ENCODE measurements at regions not wholly inside any gene's neighbourhood (a gene's known extent, or its start where the extent isn't known, plus 50 kb on each side); places are given as distances from the start of the nearest gene placed in this dataset.

- no peak overlapping the region for H3K27ac ChIP-seq (ENCODE audit: low read length, poor library complexity, severe bottlenecking)
- H4K8ac ChIP-seq (ENCODE audit: low read length) = no peak overlapping the region
- H2AFZ ChIP-seq (ENCODE audit: low read depth, low read length) = no peak overlapping the region
- peaks cover 0 to 10% of the 10 kb centered on the region in 2 experiments for H3K27me3 ChIP-seq (ENCODE audit: control insufficient read depth in 1 of 2, insufficient read depth in 1 of 2, low read length in 2 of 2)
- no peaks in the 10 kb centered on the region for H3K36me3 ChIP-seq (ENCODE audit: control insufficient read depth in 1 of 2, insufficient read depth in 2 of 2, low read depth in 1 of 2, low read length in 2 of 2)
- no peak overlapping the region for H3K4me3 ChIP-seq (ENCODE audit: insufficient read depth in 1 of 2, low read depth in 1 of 2, low read length in 2 of 2)
- no peaks in the 10 kb centered on the region for H3K4me1 ChIP-seq (ENCODE audit: control insufficient read depth, insufficient read depth, low read depth, low read length)
- H3K4me2 ChIP-seq (ENCODE audit: low read length, poor library complexity, severe bottlenecking) = no peak overlapping the region
- no peaks in the 10 kb centered on the region for H3K79me1 ChIP-seq (replicated peaks; ENCODE audit: low read length, poor library complexity, severe bottlenecking)
- peak; percentile 97 for DNase-seq
- H4K91ac ChIP-seq (ENCODE audit: low read length) = no peak overlapping the region
- H3K9ac ChIP-seq (ENCODE audit: low read length) = no peak overlapping the region
- H3K14ac ChIP-seq (ENCODE audit: low read length in 2 of 2) = no peak overlapping the region
- H2BK5ac ChIP-seq (ENCODE audit: low read depth, low read length, poor library complexity, severe bottlenecking) = no peak overlapping the region
- H2AK5ac ChIP-seq (ENCODE audit: low read length, severe bottlenecking) = no peak overlapping the region
- no peak overlapping the region for H2BK120ac ChIP-seq (ENCODE audit: low read depth, low read length)
- no peak overlapping the region for H2BK12ac ChIP-seq (ENCODE audit: low read length in 2 of 2)
- H3K9me3 ChIP-seq (ENCODE audit: control insufficient read depth, low read length) = no peaks in the 10 kb centered on the region
- WGBS = 0% methylated on average over 1 of the region's 1 CpG
- no peak overlapping the region for H3K23ac ChIP-seq (ENCODE audit: low read length in 2 of 2)
- H3K18ac ChIP-seq (ENCODE audit: low read depth in 1 of 2, low read length in 2 of 2) = no peak overlapping the region
- no peak overlapping the region for H3K4ac ChIP-seq (ENCODE audit: low read depth in 1 of 2, low read length in 2 of 2)
- H2BK15ac ChIP-seq (ENCODE audit: low read depth, poor library complexity, severe bottlenecking) = no peak overlapping the region
Measured at GRCh38 chr2:187982668-187983067, 309.0 kb upstream of the GULP1 start.

- Histone ChIP-seq H3K27ac (ENCODE audit: low read length, poor library complexity, severe bottlenecking) (no peak overlapping the region), H3K4ac (ENCODE audit: low read depth in 1 of 2, low read length in 2 of 2) (no peak overlapping the region), H3K9me3 (ENCODE audit: control insufficient read depth, low read length) (no peaks in the 10 kb centered on the region), H2BK5ac (ENCODE audit: low read depth, low read length, poor library complexity, severe bottlenecking) (no peak overlapping the region), H2AFZ (ENCODE audit: low read depth, low read length) (no peak overlapping the region), H3K36me3 (ENCODE audit: control insufficient read depth in 1 of 2, insufficient read depth in 2 of 2, low read depth in 1 of 2, low read length in 2 of 2) (no peaks in the 10 kb centered on the region), H3K14ac (ENCODE audit: low read length in 2 of 2) (no peak overlapping the region), H2BK15ac (ENCODE audit: low read depth, poor library complexity, severe bottlenecking) (no peak overlapping the region), H3K23ac (ENCODE audit: low read length in 2 of 2) (no peak overlapping the region), H4K8ac (ENCODE audit: low read length) (no peak overlapping the region), H3K9ac (ENCODE audit: low read length) (no peak overlapping the region), H3K27me3 (ENCODE audit: control insufficient read depth in 1 of 2, insufficient read depth in 1 of 2, low read length in 2 of 2) (peaks cover 0 to 10% of the 10 kb centered on the region in 2 experiments), H3K4me1 (ENCODE audit: control insufficient read depth, insufficient read depth, low read depth, low read length) (no peaks in the 10 kb centered on the region), H3K79me1 (replicated peaks; ENCODE audit: low read length, poor library complexity, severe bottlenecking) (no peaks in the 10 kb centered on the region), H3K18ac (ENCODE audit: low read depth in 1 of 2, low read length in 2 of 2) (no peak overlapping the region), H4K91ac (ENCODE audit: low read length) (no peak overlapping the region), H2AK5ac (ENCODE audit: low read length, severe bottlenecking) (no peak overlapping the region), H2BK12ac (ENCODE audit: low read length in 2 of 2) (no peak overlapping the region), H2BK120ac (ENCODE audit: low read depth, low read length) (no peak overlapping the region), H3K4me3 (ENCODE audit: insufficient read depth in 1 of 2, low read depth in 1 of 2, low read length in 2 of 2) (no peak overlapping the region), H3K4me2 (ENCODE audit: low read length, poor library complexity, severe bottlenecking) (no peak overlapping the region)
- DNase-seq = no peak
- 100% methylated on average over 1 of the region's 2 CpGs for WGBS
Measured at GRCh38 chr2:187985195-187985594, 306.5 kb upstream of the GULP1 start.

- no peak overlapping the region for H2AFZ ChIP-seq (ENCODE audit: low read depth, low read length)
- no peak overlapping the region for H3K4me3 ChIP-seq (ENCODE audit: insufficient read depth in 1 of 2, low read depth in 1 of 2, low read length in 2 of 2)
- WGBS = 71% methylated on average over 1 of the region's 4 CpGs
- no peak overlapping the region for H2BK120ac ChIP-seq (ENCODE audit: low read depth, low read length)
- no peak overlapping the region for H3K9ac ChIP-seq (ENCODE audit: low read length)
- H3K36me3 ChIP-seq (ENCODE audit: control insufficient read depth in 1 of 2, insufficient read depth in 2 of 2, low read depth in 1 of 2, low read length in 2 of 2) = no peaks in the 10 kb centered on the region
- H2BK15ac ChIP-seq (ENCODE audit: low read depth, poor library complexity, severe bottlenecking) = no peak overlapping the region
- no peak overlapping the region for H3K27ac ChIP-seq (ENCODE audit: low read length, poor library complexity, severe bottlenecking)
- H3K27me3 ChIP-seq (ENCODE audit: control insufficient read depth in 1 of 2, insufficient read depth in 1 of 2, low read length in 2 of 2) = peaks cover 0 to 10% of the 10 kb centered on the region in 2 experiments
- no peak overlapping the region for H4K91ac ChIP-seq (ENCODE audit: low read length)
- H2BK12ac ChIP-seq (ENCODE audit: low read length in 2 of 2) = no peak overlapping the region
- H2BK5ac ChIP-seq (ENCODE audit: low read depth, low read length, poor library complexity, severe bottlenecking) = no peak overlapping the region
- no peak overlapping the region for H4K8ac ChIP-seq (ENCODE audit: low read length)
- H3K79me1 ChIP-seq (replicated peaks; ENCODE audit: low read length, poor library complexity, severe bottlenecking) = no peaks in the 10 kb centered on the region
- H3K9me3 ChIP-seq (ENCODE audit: control insufficient read depth, low read length) = no peaks in the 10 kb centered on the region
- no peak overlapping the region for H3K18ac ChIP-seq (ENCODE audit: low read depth in 1 of 2, low read length in 2 of 2)
- no peak overlapping the region for H3K14ac ChIP-seq (ENCODE audit: low read length in 2 of 2)
- H2AK5ac ChIP-seq (ENCODE audit: low read length, severe bottlenecking) = no peak overlapping the region
- no peak overlapping the region for H3K4me2 ChIP-seq (ENCODE audit: low read length, poor library complexity, severe bottlenecking)
- no peak overlapping the region for H3K23ac ChIP-seq (ENCODE audit: low read length in 2 of 2)
- H3K4ac ChIP-seq (ENCODE audit: low read depth in 1 of 2, low read length in 2 of 2) = no peak overlapping the region
- H3K4me1 ChIP-seq (ENCODE audit: control insufficient read depth, insufficient read depth, low read depth, low read length) = no peaks in the 10 kb centered on the region
- no peak for DNase-seq
Measured at GRCh38 chr2:187985923-187986322, 305.8 kb upstream of the GULP1 start.

GRCh38 chr2:187986390-187987105, 305.1 kb upstream of the GULP1 start:
- Histone ChIP-seq H2AFZ (ENCODE audit: low read depth, low read length) (no peak overlapping the region), H3K23ac (ENCODE audit: low read length in 2 of 2) (no peak overlapping the region), H4K8ac (ENCODE audit: low read length) (no peak overlapping the region), H3K27ac (ENCODE audit: low read length, poor library complexity, severe bottlenecking) (no peak overlapping the region), H2BK5ac (ENCODE audit: low read depth, low read length, poor library complexity, severe bottlenecking) (no peak overlapping the region), H3K36me3 (ENCODE audit: control insufficient read depth in 1 of 2, insufficient read depth in 2 of 2, low read depth in 1 of 2, low read length in 2 of 2) (no peaks in the 10 kb centered on the region), H2AK5ac (ENCODE audit: low read length, severe bottlenecking) (peak overlapping the region; percentile 22), H2BK15ac (ENCODE audit: low read depth, poor library complexity, severe bottlenecking) (no peak overlapping the region), H3K4me2 (ENCODE audit: low read length, poor library complexity, severe bottlenecking) (no peak overlapping the region), H2BK120ac (ENCODE audit: low read depth, low read length) (no peak overlapping the region), H3K27me3 (ENCODE audit: control insufficient read depth in 1 of 2, insufficient read depth in 1 of 2, low read length in 2 of 2) (peaks cover 0 to 10% of the 10 kb centered on the region in 2 experiments), H2BK12ac (ENCODE audit: low read length in 2 of 2) (peak overlapping the region in 1 of 2 experiments; percentile 6), H3K18ac (ENCODE audit: low read depth in 1 of 2, low read length in 2 of 2) (peak overlapping the region in 1 of 2 experiments; percentile 11), H3K4me3 (ENCODE audit: insufficient read depth in 1 of 2, low read depth in 1 of 2, low read length in 2 of 2) (no peak overlapping the region), H4K91ac (ENCODE audit: low read length) (no peak overlapping the region), H3K79me1 (replicated peaks; ENCODE audit: low read length, poor library complexity, severe bottlenecking) (no peaks in the 10 kb centered on the region), H3K9ac (ENCODE audit: low read length) (no peak overlapping the region), H3K9me3 (ENCODE audit: control insufficient read depth, low read length) (no peaks in the 10 kb centered on the region), H3K14ac (ENCODE audit: low read length in 2 of 2) (no peak overlapping the region), H3K4ac (ENCODE audit: low read depth in 1 of 2, low read length in 2 of 2) (no peak overlapping the region), H3K4me1 (ENCODE audit: control insufficient read depth, insufficient read depth, low read depth, low read length) (no peaks in the 10 kb centered on the region)
- DNase-seq = no peak
- 87% methylated on average over 7 of the region's 7 CpGs for WGBS
